Stomach (tissue), 8 donors: ENCODE measurements at regions not wholly inside any gene's neighbourhood (a gene's known extent, or its start where the extent isn't known, plus 50 kb on each side); places are given as distances from the start of the nearest gene placed in this dataset.

Experiments used
- DNase-seq, 2 donors: peaks; one replicate each; pipeline versions ENCODE4 v3.0.0 to v3.0.0-alpha.2; 2013 to 2019
- H3K27ac ChIP-seq, 5 donors: fragments of 200-600 bp in 4 of 5; sonication (generic) in 4 of 5; one replicate each; pipeline ENCODE4 v1.5.1; 2013 to 2019; ENCODE audit warnings: mild to moderate bottlenecking in 1 of 5, moderate library complexity in 1 of 5
- H3K27me3 ChIP-seq, 3 donors: fragments of 200-600 bp; sonication (generic); one replicate each; pipeline ENCODE4 v1.5.1; 2017 to 2019; ENCODE audit warnings: mixed run types in 1 of 3
- H3K36me3 ChIP-seq, 4 donors: fragments of 200-600 bp; sonication (generic); 1 replicate in 3 of 4; 2 replicates in 1 of 4; pipeline ENCODE4 v1.5.1; 2016 to 2019
- H3K4me1 ChIP-seq, 4 donors: fragments of 200-600 bp; sonication (generic); one replicate each; pipeline ENCODE4 v1.5.1; 2016 to 2019
- H3K4me3 ChIP-seq, 4 donors: fragments of 200-600 bp; sonication (generic) in 3 of 4; one replicate each; pipeline ENCODE4 v1.5.1; 2016 to 2019; ENCODE audit warnings: mild to moderate bottlenecking in 1 of 4
- H3K9me3 ChIP-seq, 4 donors: fragments of 200-600 bp; sonication (generic); one replicate each; pipeline ENCODE4 v1.5.1; 2016 to 2019
- EP300 ChIP-seq: sonication (generic); formaldehyde crosslinking; IDR thresholded peaks from one replicate; pipeline ENCODE4 v1.6.1; 2017; ENCODE audit warnings: antibody characterized with exemption
- POLR2A ChIP-seq, 4 donors: fragments of 450-650 bp; IDR thresholded peaks; one replicate each; pipeline ENCODE4 v1.6.1; 2016; ENCODE audit warnings: antibody characterized with exemption in 4 of 4, control low read depth in 2 of 4, mild to moderate bottlenecking in 1 of 4, moderate library complexity in 1 of 4
- POLR2AphosphoS5 ChIP-seq, 3 donors: sonication (generic); formaldehyde crosslinking; IDR thresholded peaks; one replicate each; pipeline ENCODE4 v1.6.1; 2016; ENCODE audit warnings: antibody characterized with exemption in 3 of 3
- WGBS, 5 donors: extraction: QIAGEN DNeasy Blood & Tissue Kit in 3 of 5; methylation state at CpG; one replicate each; pipeline versions ENCODE4 v1.1.5 to v1.1.7; 2013 to 2018; 5-methylcytosine and 5-hydroxymethylcytosine counted together
- intact Hi-C: fragments of 100-400 bp; cut with DNase I; formaldehyde crosslinking; loops from one replicate; pipeline ENCODE4 v1.15.1; 2023; ENCODE audit warnings: low total_unique reads
- TF ChIP-seq, protein P1 (sequence below), 7 experiments: fragments of 450-650 bp in 4 of 7; fragments of 200-600 bp in 3 of 7; sonication (generic) in 3 of 7; IDR thresholded peaks; one replicate each; pipeline ENCODE4 v1.5.1; 2016 to 2019; ENCODE audit warnings: antibody characterized with exemption in 7 of 7, control low read depth in 2 of 7, mild to moderate bottlenecking in 1 of 7
- donor health status: healthy with polysubstance abuse.
- donor health status: Bipolar disorder and iron deficiency.
- donor health status: healthy.

DNA sequence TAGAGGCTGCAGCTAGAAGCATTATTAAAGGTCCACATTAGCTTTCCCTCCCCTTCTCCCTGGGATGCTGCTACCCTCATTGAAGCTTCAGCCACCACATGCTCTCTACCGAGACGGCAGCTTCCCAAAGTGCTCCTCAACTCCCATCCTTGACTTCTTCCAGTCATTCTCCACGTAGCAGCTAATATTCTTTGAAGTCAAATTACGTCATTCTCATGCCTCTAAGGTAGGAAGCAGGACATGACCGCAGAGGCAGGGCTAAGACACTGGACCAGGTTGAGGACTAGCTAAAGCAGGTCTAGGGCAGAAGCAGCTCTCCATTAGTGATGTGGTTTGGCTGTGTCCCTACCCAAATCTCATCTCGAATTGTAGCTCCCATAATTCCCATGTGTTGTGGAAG, 128.3 kb downstream of the SHOX start:
- Histone ChIP-seq H3K36me3 (no peaks in the 10 kb centered on the region), H3K4me3 (no peak overlapping the region), H3K4me1 (no peaks in the 10 kb centered on the region), H3K27ac (no peak overlapping the region), H3K9me3 (peaks cover 0 to 39% (median 6%) of the 10 kb centered on the region in 4 donors), H3K27me3 (no peaks in the 10 kb centered on the region)
- TF ChIP-seq, protein P1, sequence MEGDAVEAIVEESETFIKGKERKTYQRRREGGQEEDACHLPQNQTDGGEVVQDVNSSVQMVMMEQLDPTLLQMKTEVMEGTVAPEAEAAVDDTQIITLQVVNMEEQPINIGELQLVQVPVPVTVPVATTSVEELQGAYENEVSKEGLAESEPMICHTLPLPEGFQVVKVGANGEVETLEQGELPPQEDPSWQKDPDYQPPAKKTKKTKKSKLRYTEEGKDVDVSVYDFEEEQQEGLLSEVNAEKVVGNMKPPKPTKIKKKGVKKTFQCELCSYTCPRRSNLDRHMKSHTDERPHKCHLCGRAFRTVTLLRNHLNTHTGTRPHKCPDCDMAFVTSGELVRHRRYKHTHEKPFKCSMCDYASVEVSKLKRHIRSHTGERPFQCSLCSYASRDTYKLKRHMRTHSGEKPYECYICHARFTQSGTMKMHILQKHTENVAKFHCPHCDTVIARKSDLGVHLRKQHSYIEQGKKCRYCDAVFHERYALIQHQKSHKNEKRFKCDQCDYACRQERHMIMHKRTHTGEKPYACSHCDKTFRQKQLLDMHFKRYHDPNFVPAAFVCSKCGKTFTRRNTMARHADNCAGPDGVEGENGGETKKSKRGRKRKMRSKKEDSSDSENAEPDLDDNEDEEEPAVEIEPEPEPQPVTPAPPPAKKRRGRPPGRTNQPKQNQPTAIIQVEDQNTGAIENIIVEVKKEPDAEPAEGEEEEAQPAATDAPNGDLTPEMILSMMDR (IDR thresholded peaks at IDR 0.05) = no peak
- no peak for TF ChIP-seq POLR2A (IDR thresholded peaks at IDR 0.05)
- no peak for TF ChIP-seq EP300
- no peak for TF ChIP-seq POLR2AphosphoS5 (IDR thresholded peaks at IDR 0.05)
- intact Hi-C loops = no loop called here
- no peak for DNase-seq
- WGBS, 5 donors = 80 to 90% (median 84%) methylated on average over 5 to 6 of the region's 6 CpGs

DNA sequence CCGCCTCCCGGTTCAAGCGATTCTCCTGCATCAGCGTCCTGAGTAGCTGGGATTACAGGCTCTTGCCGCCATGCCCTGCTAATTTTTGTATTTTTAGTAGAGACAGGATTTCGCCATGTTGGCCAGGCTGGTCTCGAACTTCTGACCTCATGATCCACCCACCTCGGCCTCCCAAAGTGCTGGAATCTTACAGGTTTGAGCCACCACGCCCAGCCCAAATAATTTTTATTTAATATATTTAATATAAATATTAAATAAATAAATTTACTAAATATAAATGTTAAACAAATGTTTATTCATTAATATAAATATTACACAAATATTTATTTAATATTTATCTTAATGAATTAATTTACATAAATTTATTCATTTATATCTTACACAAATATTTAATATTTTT, 120.2 kb downstream of the SHOX start:
- 81 to 92% (median 89%) methylated on average over 9 of the region's 9 CpGs for WGBS, 5 donors
- Histone ChIP-seq H3K9me3 (peaks cover 0 to 52% (median 12%) of the 10 kb centered on the region in 4 donors), H3K27me3 (no peaks in the 10 kb centered on the region), H3K4me1 (no peaks in the 10 kb centered on the region), H3K4me3 (no peak overlapping the region), H3K36me3 (no peaks in the 10 kb centered on the region), H3K27ac (no peak overlapping the region)
- intact Hi-C loops = no loop called here
- DNase-seq = no peak
- TF ChIP-seq POLR2AphosphoS5 (IDR thresholded peaks at IDR 0.05) (no peak), EP300 (no peak), POLR2A (IDR thresholded peaks at IDR 0.05) (no peak)
- TF ChIP-seq, protein P1 (IDR thresholded peaks at IDR 0.05) = no peak

DNA sequence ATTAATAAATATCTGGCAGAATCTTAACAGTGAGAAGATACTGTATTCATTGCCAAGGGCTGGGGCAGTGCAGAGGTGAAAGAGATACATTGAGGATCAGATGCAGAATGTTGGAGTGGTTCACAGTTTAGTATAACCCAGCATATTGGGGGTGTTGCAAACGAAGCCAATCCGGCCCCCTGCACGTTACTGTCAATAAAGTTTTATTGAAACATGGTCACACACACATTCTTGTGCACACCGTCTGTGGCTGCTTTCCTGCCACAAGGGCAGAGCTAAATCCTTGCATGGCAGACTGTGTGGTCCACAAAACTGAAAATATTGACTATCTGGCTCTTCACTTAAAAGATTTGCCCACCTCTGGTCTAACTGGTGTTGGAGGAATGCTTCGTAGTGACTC, 119.7 kb downstream of the SHOX start:
- intact Hi-C loops = no loop called here
- Histone ChIP-seq H3K36me3 (no peaks in the 10 kb centered on the region), H3K9me3 (peaks cover 0 to 56% (median 17%) of the 10 kb centered on the region in 4 donors), H3K27me3 (no peaks in the 10 kb centered on the region), H3K4me1 (no peaks in the 10 kb centered on the region), H3K4me3 (no peak overlapping the region), H3K27ac (no peak overlapping the region)
- DNase-seq = no peak
- 82 to 90% (median 85%) methylated on average over 5 of the region's 5 CpGs for WGBS, 5 donors
- TF ChIP-seq POLR2A (IDR thresholded peaks at IDR 0.05) (no peak), POLR2AphosphoS5 (IDR thresholded peaks at IDR 0.05) (no peak), EP300 (no peak)
- TF ChIP-seq, protein P1 (IDR thresholded peaks at IDR 0.05) = no peak

DNA sequence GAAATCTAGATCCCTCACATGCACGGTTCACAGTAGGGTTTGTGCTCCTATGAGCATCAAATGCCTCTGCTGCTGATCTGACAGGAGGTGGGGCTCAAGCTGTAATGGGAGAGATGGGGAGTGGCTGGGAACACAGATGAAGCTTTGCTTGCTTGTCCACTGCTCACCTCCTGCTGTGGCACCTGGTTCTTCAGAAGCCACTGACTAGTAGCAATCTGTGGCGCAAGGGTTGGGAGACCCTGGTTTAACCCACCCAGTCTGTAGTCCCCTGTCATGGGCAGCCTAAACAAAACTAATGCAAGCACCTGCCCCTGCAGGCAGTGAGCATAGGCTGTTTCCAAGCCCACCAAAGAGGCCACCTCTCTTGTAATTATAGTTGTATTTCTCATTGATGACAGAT, 116.6 kb downstream of the SHOX start:
- Histone ChIP-seq H3K9me3 (peaks cover 0 to 47% (median 13%) of the 10 kb centered on the region in 4 donors), H3K4me3 (no peak overlapping the region), H3K36me3 (no peaks in the 10 kb centered on the region), H3K27me3 (no peaks in the 10 kb centered on the region), H3K4me1 (no peaks in the 10 kb centered on the region), H3K27ac (no peak overlapping the region)
- intact Hi-C loops = no loop called here
- 65 to 76% (median 73%) methylated on average over 1 to 2 of the region's 2 CpGs for whole genome bisulfite sequencing, 5 donors
- DNase-seq = no peak
- TF ChIP-seq POLR2AphosphoS5 (IDR thresholded peaks at IDR 0.05) (no peak), POLR2A (IDR thresholded peaks at IDR 0.05) (no peak), EP300 (no peak)
- TF ChIP-seq, protein P1 (IDR thresholded peaks at IDR 0.05) = no peak
